ENCODE measurements at regions not wholly inside any gene's neighbourhood (a gene's known extent, or its start where the extent isn't known, plus 50 kb on each side); places are given as distances from the start of the nearest gene placed in this dataset.
A peak's percentile ranks its signal among the peaks of the same experiment; 100 is the strongest.

DNA sequence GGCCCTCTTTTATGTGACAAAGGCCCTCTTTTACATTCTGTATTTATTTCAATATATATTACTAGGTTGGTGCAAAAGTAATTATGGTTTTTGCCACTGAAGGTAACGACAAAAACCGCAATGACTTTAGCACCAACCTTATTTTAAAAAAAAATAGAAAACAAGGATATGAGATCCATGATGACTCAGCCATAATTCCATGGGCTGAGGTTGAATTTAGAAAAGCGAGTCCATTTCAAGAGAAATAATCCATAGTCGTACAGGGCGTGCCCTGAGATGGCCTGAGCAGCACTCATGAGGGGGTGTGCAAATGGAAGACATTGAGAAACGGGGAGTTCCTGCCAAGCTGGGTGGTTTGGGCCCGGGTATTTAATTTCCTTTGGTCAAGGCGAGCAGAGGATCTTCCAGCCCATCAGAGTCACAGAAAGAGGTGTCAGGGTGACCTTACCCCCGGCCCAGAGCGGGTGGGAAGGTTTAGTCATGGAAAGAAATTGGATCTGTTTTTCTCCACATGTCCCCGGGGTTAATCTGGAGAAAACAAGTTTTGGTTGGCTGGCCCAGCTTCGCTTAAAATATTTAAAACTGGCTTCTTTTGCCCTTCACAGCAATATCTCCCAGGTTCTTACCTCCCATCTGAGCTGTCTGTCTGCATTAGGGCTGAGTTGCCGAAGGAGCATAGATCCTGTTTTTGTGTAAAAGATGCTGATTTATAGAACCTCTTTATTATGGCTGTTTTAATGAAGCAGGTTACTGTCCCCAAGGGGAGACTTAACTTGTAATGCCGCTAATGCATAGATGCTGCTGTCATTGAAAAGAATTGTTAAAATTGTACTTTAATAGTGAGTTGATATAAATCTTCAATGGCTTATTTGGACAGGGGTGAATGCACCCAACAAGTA is 255.6 kb downstream of the PREX1 start:
- DNase-seq: no peak
- in situ Hi-C loops (cut with HindIII; ENCODE audit: low pct_ligation_motif_present, low pct_unique_long_range_greater_than_20kb, low sequenced_read_pairs): no loop called here

DNA sequence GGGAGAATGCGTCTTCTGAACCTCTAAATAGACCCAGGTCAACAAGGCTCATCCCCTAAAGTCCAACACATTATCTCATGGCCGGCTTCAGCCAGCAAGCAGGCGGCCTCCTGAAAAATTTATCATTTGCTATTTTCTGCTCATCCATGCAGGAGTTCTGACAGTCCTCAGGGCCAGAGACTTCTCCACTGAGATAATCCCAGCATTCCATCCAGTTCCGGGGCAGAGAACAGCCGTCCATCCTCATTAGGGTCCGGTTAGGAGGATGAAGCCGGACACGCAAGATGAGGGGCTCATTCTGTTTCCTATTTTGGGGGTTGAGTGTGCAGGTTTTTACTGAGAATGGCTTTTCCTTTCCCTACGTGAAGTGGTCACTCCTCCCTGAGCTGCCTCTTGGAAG is 258.1 kb downstream of the PREX1 start:
- in situ Hi-C loops (cut with HindIII; ENCODE audit: low pct_ligation_motif_present, low pct_unique_long_range_greater_than_20kb, low sequenced_read_pairs): no loop called here
- DNase-seq: no peak

DNA sequence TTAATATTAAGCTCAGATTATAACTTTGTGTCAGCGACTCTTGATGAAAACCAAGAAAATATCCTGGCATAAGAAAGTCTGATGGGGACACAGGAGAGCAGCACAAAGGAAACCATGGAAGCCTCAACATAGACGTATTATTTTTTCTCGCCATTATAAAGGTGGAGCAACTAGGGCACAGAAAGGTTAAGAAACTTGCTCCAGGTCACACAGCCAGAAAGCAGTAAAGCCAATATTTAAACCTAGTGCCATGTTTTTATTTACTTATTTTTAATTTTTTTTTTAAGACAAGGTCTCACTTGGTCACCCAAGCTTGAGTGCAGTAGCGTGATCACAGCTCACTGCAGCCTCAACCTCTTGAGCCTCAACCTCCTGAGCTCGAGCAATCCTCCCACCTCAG is 259.3 kb downstream of the PREX1 start:
- in situ Hi-C loops (cut with HindIII; ENCODE audit: low pct_ligation_motif_present, low pct_unique_long_range_greater_than_20kb, low sequenced_read_pairs): no loop called here
- DNase-seq: no peak

DNA sequence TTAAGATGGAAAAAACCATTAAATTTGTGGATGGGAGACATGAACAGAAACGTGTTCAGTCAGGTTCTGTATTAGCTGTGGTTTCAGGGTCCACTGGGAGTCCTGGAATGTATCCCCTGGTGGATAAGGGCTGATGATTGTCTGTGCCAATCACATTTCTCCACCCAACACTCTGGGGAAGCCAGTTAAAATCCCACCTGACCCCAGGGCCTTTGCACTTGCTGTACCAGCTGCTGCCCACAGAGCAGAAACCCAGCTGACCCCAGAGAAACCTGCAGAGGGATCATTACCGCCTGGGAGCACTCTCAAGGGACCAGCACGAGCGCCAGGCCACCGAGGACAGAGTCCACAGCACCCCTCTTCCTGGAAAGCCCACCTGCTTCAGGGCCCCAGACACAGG is 260.7 kb downstream of the PREX1 start:
- in situ Hi-C loops (cut with HindIII; ENCODE audit: low pct_ligation_motif_present, low pct_unique_long_range_greater_than_20kb, low sequenced_read_pairs): no loop called here
- DNase-seq: no peak

DNA sequence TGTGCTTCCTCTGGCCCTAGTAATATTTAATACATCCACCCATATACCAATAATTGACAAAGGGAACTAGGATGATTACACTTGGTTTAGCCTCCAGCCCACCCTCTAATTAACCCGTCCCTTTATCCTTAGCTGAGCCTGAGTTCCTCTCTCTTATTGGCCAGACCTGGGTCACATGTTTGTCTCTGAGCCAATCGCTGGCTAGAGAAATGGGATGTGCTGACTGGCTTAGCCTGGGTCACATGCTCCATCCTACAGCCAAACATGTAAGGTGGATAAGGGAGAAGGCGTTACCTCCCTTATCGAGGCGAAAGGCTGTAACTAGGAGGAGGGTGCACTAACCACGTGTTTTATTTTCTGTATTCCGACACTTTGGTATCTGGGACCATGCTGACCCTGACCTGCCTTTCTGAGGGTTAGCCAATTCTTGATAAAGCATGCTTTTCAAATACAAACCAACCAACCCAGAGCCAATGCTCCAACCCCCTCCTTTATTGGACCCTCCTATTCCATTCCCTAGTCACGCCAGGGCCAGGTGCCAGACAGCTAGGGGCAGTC is 262.7 kb downstream of the PREX1 start:
- no peak for DNase-seq
- in situ Hi-C loops (cut with HindIII; ENCODE audit: low pct_ligation_motif_present, low pct_unique_long_range_greater_than_20kb, low sequenced_read_pairs): no loop called here

DNA sequence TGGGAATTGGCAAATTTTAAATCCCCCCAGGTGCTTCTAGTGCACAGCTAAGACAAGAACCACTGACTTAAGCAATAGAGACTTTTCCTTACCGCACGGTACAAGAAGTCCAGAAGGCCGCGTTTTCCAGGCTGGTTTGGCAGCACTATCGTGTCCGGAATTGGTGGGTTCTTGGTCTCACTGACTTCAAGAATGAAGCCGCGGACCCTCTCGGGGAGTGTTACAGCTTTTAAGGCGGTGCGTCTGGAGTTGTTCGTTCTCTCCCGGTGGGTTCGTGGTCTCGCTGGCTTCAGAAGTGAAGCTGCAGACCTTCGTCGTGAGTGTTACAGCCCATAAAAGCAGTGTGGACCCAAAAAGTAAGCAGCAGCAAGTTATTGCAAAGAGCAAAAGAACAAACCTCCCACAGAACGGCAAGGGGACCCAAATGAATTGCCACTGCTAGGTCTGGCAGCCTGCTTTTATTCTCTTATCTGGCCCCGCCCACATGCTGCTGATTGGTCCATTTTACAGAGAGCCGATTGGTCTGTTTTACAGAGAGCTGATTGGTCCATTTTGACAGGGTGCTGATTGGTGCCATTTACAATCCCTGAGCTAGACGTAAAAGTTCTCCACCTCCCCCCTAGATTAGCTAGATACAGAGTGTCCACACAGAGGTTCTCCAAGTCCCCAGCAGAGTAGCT is 264.5 kb downstream of the PREX1 start:
- no peak for DNase-seq
- in situ Hi-C loops (cut with HindIII; ENCODE audit: low pct_ligation_motif_present, low pct_unique_long_range_greater_than_20kb, low sequenced_read_pairs): no loop called here

DNA sequence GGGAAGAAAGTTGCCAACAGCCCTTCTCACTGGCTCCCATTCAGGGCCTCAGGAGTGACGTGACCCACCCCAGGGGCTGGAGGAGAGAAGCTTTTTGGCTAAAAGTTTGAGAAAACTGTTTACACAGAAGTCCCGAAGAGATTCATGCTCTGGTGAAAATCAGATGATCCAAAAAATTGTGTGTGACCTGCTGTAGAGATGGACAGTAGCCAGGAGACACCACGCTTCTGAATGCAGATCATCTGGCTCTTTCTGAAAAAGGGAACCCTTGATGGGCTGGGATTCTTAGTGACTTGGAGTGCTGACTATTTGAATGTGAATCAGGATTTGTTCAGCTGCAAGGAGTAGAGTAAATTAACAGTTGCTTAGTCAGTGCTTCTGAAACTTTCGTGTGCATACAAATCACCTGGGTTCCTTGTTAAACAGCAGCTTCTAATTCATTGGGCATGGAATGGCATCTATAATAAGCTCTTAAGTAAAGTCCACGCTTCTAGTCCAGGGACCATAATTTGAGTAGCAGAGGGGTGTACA is 265.1 kb downstream of the PREX1 start:
- in situ Hi-C loops (cut with HindIII; ENCODE audit: low pct_ligation_motif_present, low pct_unique_long_range_greater_than_20kb, low sequenced_read_pairs): no loop called here
- no peak for DNase-seq

DNA sequence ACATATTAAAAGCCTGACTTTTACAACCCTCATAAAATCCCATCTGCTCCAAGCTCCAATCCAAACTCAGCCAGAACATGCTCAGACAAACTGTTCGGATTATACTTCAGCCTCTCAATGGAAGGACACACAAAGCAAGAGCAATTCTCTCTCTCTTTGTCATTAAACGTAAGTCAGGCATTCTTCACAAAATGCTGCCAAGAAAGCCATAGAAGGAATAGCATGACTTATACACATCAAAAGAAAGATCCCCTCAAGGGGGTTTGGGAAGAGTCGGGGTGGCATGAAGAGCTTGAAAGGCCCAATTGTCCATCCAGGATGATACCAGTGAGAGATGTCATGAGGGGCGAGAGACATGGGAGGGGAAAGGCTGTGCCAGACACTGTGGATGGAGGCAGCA is 268.9 kb downstream of the PREX1 start:
- in situ Hi-C loops (cut with HindIII; ENCODE audit: low pct_ligation_motif_present, low pct_unique_long_range_greater_than_20kb, low sequenced_read_pairs): no loop called here

DNA sequence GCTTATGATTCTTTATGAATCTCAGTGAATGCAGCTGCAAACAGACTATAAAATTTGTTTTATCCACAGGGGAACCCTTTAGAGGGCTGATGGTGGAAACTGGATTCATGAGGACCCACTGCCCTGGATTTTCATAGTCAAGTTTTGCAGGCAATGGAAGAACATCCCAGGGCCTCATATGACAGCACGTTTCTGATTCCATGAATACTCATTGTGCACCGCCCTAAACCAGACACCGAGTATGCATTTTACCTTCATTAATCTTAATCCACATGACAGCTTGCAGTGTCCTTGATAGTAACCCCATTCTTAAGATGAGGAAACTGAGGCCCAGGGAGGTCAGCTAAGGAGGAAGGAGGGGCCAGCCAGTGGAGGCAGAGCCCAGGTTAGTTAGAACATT is 270.4 kb downstream of the PREX1 start:
- in situ Hi-C loops (cut with HindIII; ENCODE audit: low pct_ligation_motif_present, low pct_unique_long_range_greater_than_20kb, low sequenced_read_pairs): no loop called here
- no peak for DNase-seq

More for the DNA sequence above, 268.9 kb downstream of the PREX1 start:
- DNase-seq: no peak

DNA sequence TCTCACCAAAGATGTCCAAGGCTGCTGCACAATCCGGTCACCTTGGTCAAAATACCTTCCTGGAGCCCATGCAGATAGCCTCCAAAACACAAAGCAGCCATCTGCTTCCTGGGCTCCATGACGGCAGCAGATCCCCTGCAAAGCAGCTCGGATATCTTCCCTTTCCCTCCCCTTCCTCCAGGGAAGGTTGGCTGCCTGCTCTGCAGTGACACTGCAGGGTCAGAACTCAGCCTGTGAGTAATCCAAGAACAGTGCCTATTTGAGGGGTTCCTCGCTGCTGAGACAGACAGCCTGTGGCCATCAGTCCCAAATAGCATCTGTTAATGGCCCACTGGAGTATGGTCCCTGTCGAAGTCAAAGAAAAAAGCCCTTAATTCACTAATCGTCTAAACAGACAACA is 270.8 kb downstream of the PREX1 start:
- in situ Hi-C loops (cut with HindIII; ENCODE audit: low pct_ligation_motif_present, low pct_unique_long_range_greater_than_20kb, low sequenced_read_pairs): no loop called here
- DNase-seq: no peak

DNA sequence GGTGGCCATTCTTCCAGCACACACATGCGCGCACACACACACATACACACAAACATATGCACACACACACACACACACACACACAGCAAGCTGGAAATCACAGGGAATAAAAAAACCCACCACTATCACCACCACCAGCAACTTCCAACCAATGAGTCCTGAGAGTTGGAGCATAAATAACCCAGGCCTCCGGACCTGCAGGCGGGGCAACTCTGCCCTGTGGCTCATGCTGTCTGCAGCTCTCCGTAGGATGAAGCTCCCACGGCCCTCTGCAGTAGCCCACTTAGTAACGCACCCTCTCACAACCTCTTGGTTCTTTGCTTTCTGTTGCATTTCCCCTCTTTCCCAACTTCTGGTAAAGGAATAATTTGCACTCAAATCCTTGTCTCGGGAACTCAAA is 275.2 kb downstream of the PREX1 start:
- no peak for DNase-seq
- in situ Hi-C loops (cut with HindIII; ENCODE audit: low pct_ligation_motif_present, low pct_unique_long_range_greater_than_20kb, low sequenced_read_pairs): no loop called here

DNA sequence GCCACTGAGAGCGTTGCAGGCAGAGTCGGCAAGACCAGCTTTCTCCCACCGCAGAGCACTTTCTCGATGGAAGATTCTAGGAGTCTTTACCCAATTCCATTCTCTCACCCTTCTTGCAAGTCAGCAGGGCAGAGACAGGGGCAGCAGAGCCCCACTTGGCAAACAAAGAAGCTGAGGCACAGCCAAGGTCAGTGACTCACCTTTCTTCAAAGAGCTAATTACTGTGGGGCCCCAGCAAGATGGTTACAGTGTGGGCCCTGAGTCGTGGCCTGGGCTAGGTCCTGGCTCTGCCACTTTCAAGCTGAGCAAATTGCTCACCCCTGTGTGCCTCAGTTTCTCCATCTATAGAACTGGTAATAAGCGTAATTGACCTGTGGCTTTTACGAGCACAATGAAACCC is 277.0 kb downstream of the PREX1 start:
- DNase-seq: no peak
- in situ Hi-C loops (cut with HindIII; ENCODE audit: low pct_ligation_motif_present, low pct_unique_long_range_greater_than_20kb, low sequenced_read_pairs): no loop called here

DNA sequence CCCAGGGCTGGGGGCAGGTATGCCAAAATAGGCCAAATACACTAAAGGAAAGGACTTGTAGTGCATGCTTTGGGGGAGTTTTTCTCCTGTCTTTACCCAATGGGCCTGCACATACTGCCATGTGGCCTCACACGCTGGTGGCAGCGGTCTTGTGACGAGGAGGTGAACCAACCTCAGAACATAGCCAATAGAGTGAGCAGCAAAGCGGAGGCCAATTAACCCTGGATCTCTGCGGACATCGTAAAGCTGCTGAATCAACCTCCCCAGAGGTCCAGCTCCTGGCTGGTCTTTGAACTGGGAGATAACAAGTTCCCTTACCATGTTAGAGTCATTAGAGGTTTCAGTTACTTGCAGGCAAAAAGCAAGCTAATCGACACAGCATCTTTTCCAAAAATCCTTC is 280.1 kb downstream of the PREX1 start:
- in situ Hi-C loops (cut with HindIII; ENCODE audit: low pct_ligation_motif_present, low pct_unique_long_range_greater_than_20kb, low sequenced_read_pairs): no loop called here

DNA sequence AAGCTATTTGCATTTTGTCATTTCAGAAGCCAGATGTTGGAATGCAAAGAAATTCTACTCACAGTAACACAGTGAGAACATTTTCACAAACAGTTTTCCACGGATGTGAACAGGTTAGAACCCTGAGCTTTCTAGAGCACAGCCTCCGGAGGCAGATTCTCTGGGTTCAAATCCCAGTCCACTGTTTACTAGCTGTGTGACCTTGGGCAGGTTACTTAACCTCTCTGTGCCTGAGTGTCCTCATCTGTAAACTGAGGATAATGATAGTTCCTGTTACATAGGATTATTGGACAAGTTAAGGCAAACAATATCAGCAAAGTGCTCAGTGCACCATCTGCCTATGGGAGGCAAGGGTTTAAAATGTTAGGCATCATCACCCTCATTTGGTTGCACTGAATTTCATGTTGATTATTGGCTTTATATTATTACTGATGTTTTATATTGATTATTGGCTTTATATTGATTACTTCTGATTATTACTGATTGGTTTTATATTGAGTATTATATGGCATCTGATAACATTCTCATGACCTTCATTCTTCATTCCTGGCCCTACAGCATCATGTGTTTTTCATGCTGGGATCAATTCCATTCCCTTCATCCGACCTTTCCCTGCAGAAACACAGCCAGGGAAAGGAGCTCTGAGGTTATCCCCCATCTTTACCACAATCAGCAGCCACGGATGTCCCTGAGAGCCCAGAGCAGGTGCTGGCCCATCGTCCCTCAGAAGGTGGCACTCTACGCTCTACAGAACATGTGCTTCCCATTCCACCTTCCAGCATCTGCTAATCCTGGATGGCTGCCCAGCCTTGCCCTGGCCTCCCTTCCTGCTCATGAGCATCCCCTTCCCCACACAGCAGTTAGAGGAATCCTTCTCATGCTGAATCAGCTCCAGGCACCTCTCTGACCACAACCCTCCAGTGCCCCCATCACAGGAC is 283.1 kb downstream of the PREX1 start:
- in situ Hi-C loops (cut with HindIII; ENCODE audit: low pct_ligation_motif_present, low pct_unique_long_range_greater_than_20kb, low sequenced_read_pairs): no loop called here
- no peak for DNase-seq

More for the DNA sequence above, 280.1 kb downstream of the PREX1 start:
- DNase-seq: no peak

DNA sequence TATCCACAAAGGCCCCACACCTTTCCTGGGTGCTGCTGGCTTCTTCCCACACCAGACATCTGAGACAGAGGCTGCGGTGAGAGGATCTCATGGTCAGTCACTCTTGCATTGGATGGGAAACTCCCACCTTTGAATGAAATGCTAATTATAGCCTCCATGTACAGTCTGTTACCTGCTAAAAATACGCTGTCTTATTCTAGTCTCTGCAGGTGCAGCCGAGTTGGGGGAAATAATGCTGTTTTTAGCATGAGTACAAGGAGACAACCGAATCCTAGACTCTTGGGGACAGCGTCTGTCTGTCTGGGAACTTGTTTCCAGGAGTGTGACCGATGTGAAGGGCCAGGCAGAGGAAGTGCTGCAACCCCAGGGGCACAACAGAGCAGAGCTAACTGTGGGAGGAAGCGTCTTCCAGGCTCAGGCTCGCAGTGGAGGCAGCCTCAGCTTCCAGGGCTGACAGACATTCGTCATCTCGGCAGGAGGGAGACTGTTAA is 286.2 kb downstream of the PREX1 start:
- DNase-seq: no peak
- in situ Hi-C loops (cut with HindIII; ENCODE audit: low pct_ligation_motif_present, low pct_unique_long_range_greater_than_20kb, low sequenced_read_pairs): no loop called here

DNA sequence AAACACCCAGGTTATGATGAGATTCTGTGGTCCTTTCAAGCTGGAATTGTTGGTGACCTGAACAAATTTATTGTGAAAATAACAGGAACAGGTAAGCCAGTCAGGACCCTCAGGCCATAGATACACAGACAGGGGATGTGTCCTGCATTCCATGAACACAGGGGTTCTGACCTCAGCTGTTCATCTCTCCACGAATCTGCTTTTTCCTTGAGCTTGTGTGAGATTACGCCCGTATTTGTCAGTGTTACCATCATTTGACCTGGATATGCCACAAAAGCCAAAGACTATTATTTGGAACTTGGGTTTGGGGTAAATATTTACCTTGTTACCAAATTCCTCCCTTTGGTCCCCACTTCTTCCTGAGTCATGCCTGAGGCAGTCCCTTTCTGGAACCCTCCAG is 288.9 kb downstream of the PREX1 start:
- no peak for DNase-seq

DNA sequence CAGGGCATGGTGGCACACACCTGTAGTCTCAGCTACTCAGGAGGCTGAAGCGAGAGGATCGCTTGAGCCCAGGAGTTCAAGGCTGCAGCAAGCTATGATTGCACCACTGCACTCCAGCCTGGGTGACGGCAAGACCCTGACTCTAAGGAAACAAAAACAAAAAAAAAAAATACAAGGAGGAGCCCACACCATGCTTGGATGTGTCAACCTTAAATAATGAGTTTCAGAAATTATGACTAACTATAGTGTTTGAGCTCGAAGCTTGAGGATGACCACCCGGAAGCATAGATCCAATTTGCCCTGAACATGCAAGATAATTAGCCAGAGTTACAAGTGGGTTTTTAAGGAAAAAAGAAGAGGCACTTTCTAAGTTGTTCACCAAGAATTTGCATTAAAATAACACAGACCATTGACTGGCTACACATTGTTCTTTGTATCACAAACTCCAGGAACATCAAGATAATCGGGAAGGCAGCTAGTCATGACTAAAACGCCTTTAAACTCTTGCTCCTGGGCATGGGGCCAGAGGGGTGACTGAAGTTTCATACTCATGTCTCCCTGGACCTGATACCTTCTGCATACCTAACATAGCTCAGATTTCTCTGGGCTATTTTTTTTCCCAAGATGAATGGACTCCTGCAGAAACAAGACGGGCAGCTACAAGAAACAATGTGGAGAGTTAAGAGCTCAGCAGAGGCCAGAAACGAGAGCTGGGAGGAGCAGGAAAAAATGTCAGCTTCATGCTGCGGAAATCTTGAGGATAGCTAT is 289.6 kb downstream of the PREX1 start:
- in situ Hi-C loops (cut with HindIII; ENCODE audit: low pct_ligation_motif_present, low pct_unique_long_range_greater_than_20kb, low sequenced_read_pairs): no loop called here
- DNase-seq: peak; percentile 91

More for the DNA sequence above, 288.9 kb downstream of the PREX1 start:
- in situ Hi-C loops (cut with HindIII; ENCODE audit: low pct_ligation_motif_present, low pct_unique_long_range_greater_than_20kb, low sequenced_read_pairs): no loop called here

DNA sequence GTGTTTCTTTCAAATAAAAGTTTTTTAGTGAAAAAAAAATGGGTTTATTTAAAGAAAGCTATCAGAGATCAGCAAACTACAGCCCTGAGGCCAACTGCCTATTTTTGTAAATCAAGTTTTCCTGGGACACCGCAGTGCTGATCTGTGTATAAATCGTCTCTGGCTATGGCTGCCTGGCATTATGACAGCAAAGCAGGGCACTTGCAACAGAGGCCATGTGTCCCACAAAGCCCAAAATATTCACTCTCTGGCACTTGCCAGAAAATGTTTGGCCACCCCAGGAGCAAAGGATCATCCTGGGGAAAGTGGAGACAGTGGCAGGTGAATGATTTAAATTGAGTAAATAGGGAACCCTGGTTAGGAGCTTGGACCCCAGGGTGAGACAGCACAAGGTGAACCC is 291.6 kb downstream of the PREX1 start:
- DNase-seq: no peak
- in situ Hi-C loops (cut with HindIII; ENCODE audit: low pct_ligation_motif_present, low pct_unique_long_range_greater_than_20kb, low sequenced_read_pairs): no loop called here
